Right atrium auricular region (tissue), 2 donors: ENCODE measurements at regions not wholly inside any gene's neighbourhood (a gene's known extent, or its start where the extent isn't known, plus 50 kb on each side); places are given as distances from the start of the nearest gene placed in this dataset.

ENCODE experiments used
- DNase-seq: peaks from one replicate; pipeline ENCODE4 v3.0.0-alpha.2; 2019; ENCODE audit warnings: low spot score
- H3K27ac ChIP-seq, 2 donors: fragments of 200-600 bp; sonication (generic); 1 replicate in 1 of 2; 2 replicates in 1 of 2; pipeline ENCODE4 v1.5.1; 2016 to 2019
- H3K27me3 ChIP-seq, 2 donors: fragments of 200-600 bp; sonication (generic); one replicate each; pipeline versions ENCODE4 v1.5.1 to v1.6.0; 2017 to 2019
- H3K36me3 ChIP-seq: fragments of 200-600 bp; sonication (generic); one replicate; pipeline ENCODE4 v1.5.1; 2016
- H3K4me1 ChIP-seq, 2 donors: fragments of 200-600 bp; sonication (generic); one replicate each; pipeline versions ENCODE4 v1.5.1 to v1.6.0; 2017 to 2019
- H3K4me3 ChIP-seq, 2 donors: fragments of 200-600 bp; sonication (generic); 1 replicate in 1 of 2; 2 replicates in 1 of 2; pipeline ENCODE4 v1.5.1; 2017 to 2019; ENCODE audit warnings: mild to moderate bottlenecking in 1 of 2, moderate library complexity in 1 of 2
- H3K9me3 ChIP-seq, 2 donors: fragments of 200-600 bp; sonication (generic); one replicate each; pipeline ENCODE4 v1.5.1; 2019
- CTCF ChIP-seq, 2 donors: fragments of 200-600 bp; sonication (generic); IDR thresholded peaks; one replicate each; pipeline ENCODE4 v1.5.1; 2019; ENCODE audit warnings: antibody characterized with exemption in 2 of 2

GRCh38 chr13:50613356-50613831 is 230.1 kb downstream of the DLEU7 start:
- H3K9me3 ChIP-seq = no peaks in the 10 kb centered on the region
- no peak for TF ChIP-seq CTCF (IDR thresholded peaks at IDR 0.05)
- no peaks in the 10 kb centered on the region for H3K36me3 ChIP-seq
- H3K4me1 ChIP-seq = no peaks in the 10 kb centered on the region
- no peaks in the 10 kb centered on the region for H3K27me3 ChIP-seq
- H3K27ac ChIP-seq = no peak overlapping the region
- no peak overlapping the region for H3K4me3 ChIP-seq
- no peak for DNase-seq

- H3K9me3 ChIP-seq = no peaks in the 10 kb centered on the region
- H3K4me3 ChIP-seq = no peak overlapping the region
- H3K27me3 ChIP-seq = no peaks in the 10 kb centered on the region
- DNase-seq = no peak
- H3K27ac ChIP-seq = no peak overlapping the region
- TF ChIP-seq CTCF (IDR thresholded peaks at IDR 0.05) = no peak
- no peaks in the 10 kb centered on the region for H3K36me3 ChIP-seq
- H3K4me1 ChIP-seq = no peaks in the 10 kb centered on the region
Observed at GRCh38 chr13:50615234-50615633, 228.3 kb downstream of the DLEU7 start.

- Histone ChIP-seq H3K9me3 (no peaks in the 10 kb centered on the region), H3K4me1 (no peaks in the 10 kb centered on the region), H3K27me3 (no peaks in the 10 kb centered on the region), H3K36me3 (no peaks in the 10 kb centered on the region), H3K4me3 (no peak overlapping the region), H3K27ac (no peak overlapping the region)
- no peak for DNase-seq
- TF ChIP-seq CTCF (IDR thresholded peaks at IDR 0.05) = no peak
Observed at GRCh38 chr13:50616101-50616500, 227.4 kb downstream of the DLEU7 start.

GRCh38 chr13:50617134-50617721 is 226.3 kb downstream of the DLEU7 start:
- no peaks in the 10 kb centered on the region for H3K27me3 ChIP-seq
- TF ChIP-seq CTCF (IDR thresholded peaks at IDR 0.05) = no peak
- no peak overlapping the region for H3K27ac ChIP-seq
- no peak overlapping the region for H3K4me3 ChIP-seq
- H3K9me3 ChIP-seq = no peaks in the 10 kb centered on the region
- no peak for DNase-seq
- no peaks in the 10 kb centered on the region for H3K36me3 ChIP-seq
- no peaks in the 10 kb centered on the region for H3K4me1 ChIP-seq

GRCh38 chr13:50618206-50618605 is 225.3 kb downstream of the DLEU7 start:
- TF ChIP-seq CTCF (IDR thresholded peaks at IDR 0.05) = no peak
- Histone ChIP-seq H3K9me3 (no peaks in the 10 kb centered on the region), H3K27me3 (no peaks in the 10 kb centered on the region), H3K4me3 (no peak overlapping the region), H3K27ac (no peak overlapping the region), H3K4me1 (no peaks in the 10 kb centered on the region), H3K36me3 (no peaks in the 10 kb centered on the region)
- no peak for DNase-seq

- Histone ChIP-seq H3K27me3 (no peaks in the 10 kb centered on the region), H3K36me3 (no peaks in the 10 kb centered on the region), H3K4me1 (no peaks in the 10 kb centered on the region), H3K9me3 (no peaks in the 10 kb centered on the region), H3K4me3 (no peak overlapping the region), H3K27ac (no peak overlapping the region)
- DNase-seq = no peak
- TF ChIP-seq CTCF (IDR thresholded peaks at IDR 0.05) = no peak
Observed at GRCh38 chr13:50626101-50626547, 217.4 kb downstream of the DLEU7 start.
